Activated T-cell treated with anti-CD3 and anti-CD28 coated beads, Interleukin-2, amount 50 U/mL, for 1 hour (primary cell): ENCODE measurements at regions not wholly inside any gene's neighbourhood (a gene's known extent, or its start where the extent isn't known, plus 50 kb on each side); places are given as distances from the start of the nearest gene placed in this dataset.

Experiments
- DNase-seq: peaks from one replicate; pipeline ENCODE4 v3.0.0-alpha.2; 2020

DNA sequence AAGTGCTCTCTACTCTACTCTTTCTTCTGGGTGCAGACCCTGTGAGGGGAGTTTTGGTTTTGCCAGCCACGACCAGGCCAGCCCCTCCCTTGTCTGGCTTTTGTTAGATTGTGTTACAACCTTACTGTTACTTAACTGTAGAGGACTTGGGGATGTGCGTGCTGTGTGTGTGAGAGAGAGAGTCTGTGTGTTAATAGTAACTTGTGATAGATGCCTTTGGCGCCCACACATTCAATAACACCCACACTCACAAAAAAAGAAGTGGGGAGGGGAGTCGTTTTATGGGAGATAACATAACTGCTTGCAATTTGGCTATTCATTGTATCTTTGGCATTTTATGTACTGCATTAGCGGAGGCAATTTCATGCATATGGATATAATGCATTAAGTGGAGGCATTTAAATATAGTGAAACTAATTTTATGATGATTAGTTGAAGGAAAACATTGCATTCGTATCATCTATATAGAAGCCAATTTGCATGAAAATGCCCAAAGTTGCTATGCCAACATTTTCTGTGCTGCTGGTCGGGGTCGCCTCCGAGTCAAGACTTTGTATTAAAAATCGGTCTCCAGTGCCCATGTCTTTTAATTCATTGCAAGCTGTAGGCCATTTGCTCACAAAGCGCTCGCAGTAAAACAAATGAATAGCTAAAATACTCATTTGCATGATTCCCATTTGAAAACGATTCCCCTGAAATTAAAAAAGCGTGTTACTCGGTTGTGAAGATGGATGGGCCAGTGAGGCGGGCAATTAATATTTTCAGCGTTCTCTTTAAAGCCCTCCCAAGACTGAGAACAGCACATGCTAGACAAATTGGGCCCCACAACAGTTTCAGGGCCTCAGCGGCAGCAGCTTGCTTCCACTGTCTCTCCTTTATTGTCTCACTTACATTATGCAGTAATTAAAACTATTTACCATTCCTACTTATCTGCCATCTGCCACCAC lies 158.5 kb upstream of the SMAD3 start:
- no peak for DNase-seq

DNA sequence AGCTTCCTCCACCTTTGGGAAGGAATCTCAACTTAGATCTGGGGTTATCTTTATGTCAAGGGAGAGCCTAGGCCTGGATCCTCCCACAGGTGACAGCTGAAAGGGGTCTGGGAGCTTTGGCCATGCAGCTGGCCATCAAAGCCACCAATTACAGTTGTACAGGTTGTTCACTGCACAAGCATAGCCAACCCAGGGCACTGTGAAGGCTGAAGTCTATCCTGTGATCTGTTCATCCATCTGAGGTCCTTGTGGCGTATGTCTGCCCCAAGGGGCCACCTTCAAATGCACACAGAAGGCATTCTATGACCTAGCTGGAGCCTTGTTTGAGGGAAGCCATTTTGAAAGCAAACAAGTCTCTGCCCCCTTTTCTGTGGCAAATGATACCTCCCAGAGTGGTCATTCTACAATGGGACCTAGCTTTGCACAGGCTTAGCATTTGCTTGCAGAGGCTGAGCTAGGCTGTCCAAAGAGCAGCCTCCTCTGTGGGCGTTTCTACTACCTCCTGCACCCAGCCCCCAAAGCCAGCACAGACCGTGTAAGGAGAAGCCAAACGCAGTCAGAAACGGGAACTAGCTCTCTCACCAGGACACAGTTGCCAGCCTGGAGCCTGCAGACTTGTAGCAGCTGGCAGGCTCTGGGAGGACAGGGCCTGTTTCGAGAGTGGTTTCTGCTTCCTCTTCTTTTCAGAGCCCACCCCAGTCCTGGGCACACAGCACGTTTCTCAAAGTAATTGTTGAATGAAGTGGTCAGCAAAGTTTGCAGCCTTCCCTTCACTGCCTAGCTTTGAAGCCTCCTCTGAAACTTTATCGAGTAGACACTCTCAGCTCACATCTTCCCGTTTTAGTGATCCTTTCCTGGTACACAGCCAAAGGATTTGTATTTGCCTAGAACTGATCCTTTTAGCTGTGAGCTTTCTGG lies 157.3 kb upstream of the SMAD3 start:
- DNase-seq = no peak

DNA sequence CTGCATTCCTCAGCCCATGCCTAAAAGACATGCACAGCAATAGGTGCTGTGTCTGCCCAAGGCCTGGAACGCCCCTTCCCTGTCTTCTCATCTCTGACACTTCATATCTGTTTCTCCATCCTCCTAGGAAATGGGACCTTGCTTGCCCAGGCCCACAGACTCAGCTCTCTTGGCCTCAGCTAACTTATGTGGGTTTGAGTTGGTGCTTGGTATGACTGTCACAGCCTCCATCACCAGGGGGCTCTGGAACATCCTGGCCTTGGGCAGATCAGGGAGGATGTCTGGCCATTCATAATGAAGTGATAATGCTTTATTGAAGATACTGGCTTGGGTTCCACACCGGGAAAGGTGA lies 156.7 kb upstream of the SMAD3 start:
- no peak for DNase-seq

DNA sequence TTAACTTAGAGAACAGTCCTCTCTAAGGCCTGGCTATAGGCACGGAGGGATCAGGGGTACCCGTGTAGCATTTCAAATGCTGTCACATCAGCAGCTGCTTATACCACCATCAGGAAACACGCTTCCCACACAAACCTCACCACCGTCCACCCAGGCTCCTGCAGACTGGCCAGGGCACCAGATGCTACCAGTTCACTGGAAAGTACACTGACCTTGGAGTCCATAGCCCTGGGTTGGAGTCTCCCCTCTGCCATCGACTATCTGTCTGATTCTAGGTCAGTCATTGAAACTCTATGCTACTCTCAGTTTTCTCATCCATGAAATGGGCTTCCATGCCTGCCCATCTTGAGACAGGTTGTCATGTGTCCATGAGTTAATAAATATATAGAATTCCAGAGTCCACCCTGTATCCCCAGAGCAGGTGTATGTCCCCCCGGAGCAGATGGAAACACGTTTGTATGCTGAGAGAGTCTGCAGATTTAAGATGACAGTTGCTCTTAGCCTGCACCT lies 156.0 kb upstream of the SMAD3 start:
- no peak for DNase-seq

DNA sequence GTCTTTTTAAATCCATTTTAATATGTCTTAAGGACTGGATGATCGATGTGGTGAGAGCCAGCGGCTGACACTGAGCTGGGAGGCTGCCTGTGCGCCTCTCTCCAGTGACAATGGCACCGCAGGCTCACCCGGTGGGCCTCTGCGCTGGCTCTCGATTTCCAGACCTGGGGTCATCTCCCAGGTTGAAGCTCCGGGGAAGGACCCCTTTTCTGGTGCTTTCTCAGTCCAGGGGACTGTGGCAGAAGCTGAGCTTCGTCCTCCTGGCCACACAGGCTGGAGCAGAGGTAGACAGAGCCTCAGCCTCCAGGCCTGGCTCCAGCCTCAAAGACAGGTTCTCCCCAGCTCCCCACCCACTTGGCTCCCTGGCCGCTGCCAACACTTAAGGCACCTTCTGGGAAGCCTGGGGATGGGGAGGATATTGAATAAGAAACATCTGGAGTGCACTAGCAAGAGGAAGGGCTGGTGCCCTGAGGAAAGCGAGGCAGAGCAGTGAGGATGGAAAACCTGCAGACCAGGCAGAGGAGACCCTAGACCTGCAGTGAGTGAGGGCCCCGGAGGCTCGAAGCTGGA lies 154.2 kb upstream of the SMAD3 start:
- no peak for DNase-seq

DNA sequence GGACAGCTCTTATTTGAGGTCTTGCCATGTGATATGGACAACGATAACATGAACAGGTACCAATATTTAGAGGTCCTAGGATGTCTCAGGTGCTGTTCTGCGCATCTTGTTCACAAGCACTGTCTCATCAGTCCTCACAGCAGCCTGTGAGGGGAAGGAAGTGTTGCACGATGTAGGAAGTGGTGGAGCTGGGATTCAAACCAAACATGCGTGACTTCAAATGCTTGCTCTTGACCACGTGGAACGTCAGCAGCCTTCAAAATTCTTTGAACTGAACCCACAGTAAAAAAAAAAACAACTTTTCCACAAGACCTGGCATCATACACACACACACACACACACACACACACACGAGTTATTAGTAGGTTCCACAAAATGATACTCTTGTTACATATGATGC lies 153.4 kb upstream of the SMAD3 start:
- DNase-seq = peak; percentile 29

DNA sequence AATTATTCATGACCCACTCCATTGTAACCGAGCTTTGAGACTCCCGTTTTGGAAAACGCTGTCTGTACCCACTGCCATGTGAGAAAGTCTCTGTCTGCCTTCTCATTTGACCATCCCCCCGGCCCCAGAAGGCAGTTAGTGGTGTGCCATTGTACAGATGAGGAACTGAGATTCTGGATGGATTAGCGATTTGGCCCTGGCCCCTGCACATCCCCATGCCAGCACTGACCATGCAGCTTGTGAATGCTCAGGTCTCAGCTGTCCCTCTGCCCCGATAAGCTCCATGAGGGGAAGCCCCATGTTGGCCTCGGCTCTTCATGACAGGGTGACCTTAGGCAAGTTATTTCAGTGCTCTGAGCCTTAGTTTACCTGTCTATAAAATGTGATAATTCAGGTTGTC lies 153.0 kb upstream of the SMAD3 start:
- no peak for DNase-seq

DNA sequence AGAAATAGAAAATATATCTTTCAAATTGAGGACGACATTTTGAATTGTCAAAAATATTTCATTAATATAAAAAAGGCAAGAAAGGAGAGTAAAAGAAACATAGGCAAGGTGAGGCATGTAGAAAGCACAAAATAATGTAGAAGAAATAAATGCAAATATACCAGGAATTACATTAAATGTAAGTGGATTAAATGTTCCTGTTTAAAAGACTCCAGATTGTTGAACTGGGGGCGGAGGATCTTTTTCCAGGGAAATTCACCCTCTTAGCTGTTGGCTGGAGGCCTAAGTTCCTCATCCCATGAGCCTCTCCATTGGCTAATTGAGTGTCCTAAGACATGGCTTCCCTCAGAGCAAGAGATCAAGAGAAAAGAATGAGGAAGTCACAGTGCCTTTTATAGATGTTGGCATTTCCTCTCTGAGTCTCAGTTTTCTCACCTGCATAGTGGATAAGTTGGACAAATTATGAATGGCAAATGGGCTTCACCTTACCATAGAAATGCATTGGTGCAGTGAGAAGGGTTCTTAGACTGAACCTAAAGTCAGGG lies 147.4 kb upstream of the SMAD3 start:
- DNase-seq = no peak

DNA sequence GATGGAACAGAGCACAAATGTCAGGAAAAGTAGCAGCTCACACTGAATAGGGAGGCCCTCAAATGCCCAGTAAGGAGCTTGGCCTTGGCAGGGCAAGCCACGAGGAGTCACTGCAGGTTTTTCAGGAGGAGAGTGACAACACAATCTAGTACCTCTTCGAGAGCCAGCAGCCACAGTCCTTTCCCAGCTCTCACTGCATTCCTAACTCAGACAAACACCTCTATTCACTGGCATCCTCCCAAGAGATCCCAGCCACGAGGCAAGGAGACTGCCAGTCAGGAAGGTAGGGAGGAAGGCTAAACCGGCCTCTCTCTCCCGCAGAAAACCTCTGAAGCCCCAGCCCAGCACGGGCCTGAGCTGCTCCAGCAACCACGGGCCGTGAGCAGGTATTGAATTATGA lies 146.0 kb upstream of the SMAD3 start:
- DNase-seq = no peak

DNA sequence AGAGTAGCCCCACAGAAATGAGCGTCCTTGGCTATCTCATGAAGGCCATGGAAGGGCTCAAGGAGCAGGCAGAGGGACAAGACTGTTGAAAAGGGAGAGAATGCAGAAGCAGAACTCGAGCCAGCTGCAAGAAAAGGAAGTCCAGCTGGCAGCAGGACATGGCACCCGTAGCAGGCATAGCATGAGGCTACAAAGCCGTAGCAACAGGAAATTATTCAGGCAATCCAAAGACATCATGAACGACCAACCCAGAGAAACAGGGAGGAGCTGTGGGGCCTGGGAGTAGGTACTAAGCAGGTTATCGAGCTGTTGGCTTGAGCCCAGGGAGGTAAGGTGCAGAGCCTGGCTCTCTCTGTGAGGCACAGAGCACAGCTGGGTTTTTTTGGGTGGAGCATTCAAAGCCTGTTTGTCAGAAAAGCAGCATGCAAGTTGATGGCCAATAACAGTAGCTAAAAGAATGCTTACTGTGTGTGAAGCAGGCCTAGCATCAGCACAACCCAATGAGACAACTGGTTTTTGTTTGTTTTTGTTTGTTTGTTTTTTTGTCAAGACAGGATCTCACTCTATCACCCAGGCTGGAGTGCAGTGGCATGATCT lies 144.0 kb upstream of the SMAD3 start:
- no peak for DNase-seq

DNA sequence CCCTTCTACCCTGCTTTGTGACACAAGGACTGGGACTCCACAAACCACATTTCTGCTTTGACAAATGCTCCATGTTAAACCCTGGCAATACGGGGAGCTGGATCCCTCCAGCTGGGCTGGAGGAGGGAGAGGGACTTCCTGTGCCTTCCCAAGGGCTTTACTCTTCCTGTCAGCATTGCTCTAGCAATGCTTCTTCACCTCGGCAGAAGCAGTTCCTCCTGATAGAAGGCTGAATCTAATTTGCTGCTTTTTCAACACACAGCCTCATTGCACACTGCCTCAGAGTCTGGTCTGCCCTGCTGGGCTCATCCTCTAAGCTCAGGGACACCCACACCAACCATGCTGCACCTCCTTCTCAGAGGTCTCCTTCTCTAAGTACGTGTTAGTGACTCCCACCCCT lies 142.8 kb upstream of the SMAD3 start:
- no peak for DNase-seq

DNA sequence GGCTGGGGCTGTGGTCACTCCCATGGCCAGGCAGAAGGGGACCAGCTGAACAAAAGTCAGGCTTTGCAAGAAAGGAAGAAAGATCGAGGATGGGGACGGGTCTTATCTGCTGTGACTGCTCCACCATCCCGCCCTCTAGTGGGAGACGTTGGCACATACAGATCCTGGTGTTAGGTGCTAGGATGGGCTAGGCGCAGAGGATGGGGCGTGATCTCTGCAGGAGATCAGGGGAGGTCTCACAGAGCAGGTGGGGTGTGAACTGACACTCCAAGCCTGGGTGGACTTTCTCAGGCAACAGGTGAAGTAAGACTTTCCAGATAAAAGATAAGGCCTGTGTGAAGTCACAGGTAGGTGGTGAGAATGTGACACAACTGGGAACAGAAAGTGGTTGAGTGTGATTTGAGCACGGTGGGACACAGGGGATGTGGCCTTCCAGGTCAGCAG lies 141.9 kb upstream of the SMAD3 start:
- DNase-seq = peak; percentile 47

DNA sequence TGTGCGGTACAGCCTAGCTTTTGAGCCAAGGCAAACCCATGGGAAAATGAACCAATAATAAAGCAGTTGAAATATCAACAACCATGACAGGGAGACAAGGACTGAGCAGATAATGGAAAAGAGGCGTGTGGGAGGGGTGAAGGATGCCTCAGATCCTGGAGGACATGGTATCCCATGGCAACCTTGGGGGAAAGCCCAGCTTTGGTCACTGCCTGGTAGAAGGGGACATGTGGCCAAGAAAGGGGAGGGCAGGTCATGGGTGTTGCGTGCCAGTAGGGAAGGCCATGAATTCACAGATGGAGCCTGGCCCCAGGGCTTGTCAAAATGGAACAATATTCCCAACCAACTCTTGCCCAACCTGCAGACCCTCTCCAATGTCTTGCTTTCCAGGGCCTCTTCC lies 140.5 kb upstream of the SMAD3 start:
- DNase-seq = no peak

DNA sequence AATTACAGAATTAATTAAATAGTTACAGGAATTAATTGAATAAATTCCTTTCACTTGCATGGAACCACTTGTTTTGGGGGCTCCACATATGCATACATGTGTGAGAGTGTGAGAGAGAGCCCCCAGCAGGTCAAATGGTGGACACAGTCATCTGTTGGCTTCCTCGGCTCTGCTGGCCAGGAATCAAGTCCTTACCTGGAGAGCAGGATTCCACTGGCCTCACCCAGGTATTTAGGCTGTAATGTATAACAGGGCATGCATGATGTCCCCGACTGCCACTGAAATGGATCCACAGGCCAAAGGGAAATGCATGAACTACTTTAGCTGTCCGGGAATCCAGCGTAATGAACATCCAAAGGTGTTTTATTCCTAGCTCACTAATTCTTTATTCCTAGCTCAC lies 139.7 kb upstream of the SMAD3 start:
- DNase-seq = no peak

DNA sequence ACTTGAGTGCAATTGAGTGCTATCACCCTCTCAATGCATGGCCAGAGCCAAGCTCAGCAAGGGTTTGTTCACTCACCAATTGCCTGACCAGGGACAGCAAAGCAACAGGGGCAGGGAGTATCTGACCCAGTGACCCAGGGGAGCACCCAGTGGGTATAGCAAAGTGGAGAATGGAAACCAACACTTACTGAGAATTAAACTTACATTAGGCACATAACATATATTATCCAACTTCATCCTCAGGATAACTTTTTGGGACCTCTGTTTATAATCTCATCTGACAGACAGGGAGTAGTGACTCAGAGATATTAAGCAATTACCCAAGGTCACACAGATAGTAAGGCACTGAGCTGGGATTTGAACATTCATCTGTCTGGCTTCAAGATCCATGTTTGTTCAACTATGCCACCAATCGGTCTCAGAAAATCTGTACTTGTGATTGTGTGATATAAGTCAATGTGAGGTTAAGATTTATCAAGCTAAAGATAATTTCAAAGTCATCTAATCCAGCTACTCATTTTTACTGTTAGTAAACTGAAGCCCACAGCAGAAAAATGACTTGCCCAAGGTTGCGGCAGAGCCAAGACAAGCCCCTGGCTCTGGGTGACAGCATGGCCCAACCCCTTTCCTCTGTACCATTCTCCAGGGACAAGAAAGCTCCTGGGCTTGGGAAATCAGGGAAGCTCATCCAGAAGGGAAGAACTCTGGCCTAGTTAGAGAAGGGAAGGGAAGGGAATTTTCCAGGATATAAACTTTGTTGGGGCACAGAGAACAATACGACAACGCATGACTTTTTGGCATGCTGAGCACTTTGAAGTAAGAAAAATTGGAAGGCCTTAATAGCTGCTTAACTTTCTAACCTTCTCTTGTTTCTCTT lies 138.0 kb upstream of the SMAD3 start:
- no peak for DNase-seq

DNA sequence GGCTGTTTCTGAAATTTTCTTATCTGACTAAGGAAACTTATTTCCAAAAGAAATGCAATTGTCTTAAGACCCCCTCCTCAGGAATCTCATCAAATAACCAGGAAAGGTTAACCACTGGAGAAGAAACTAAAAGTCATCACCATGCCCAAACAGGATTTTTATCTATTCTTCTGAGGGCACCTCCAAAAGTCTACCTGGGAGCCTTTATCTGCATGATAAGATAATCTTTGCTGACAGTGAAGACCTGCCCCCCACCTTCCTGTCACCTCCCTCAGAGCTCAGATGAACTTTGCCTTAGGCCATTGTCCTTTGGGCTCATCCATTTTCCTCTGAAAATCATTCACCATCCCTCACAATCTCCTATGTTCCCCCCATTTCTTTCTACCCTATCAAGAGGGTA lies 137.3 kb upstream of the SMAD3 start:
- DNase-seq = no peak

DNA sequence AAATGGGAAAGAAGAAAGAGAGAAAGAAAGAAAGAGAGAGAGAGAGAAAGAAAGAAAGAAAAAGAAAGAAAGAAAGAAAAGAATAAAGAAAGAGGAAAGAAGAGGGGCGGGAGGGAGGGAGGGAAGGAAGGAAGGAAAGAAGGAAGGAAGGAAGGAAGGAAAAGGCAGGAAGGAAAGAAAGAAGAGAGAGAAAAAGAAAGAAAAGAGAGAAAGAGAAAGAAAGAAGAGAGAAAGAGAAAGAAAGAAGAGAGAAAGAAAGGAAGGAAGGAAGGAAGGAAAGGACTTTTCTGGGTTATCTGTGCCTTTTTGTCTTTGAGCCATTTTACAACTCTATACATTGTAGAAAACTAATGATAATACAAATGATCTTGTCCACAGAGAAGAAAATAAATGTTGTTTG lies 136.6 kb upstream of the SMAD3 start:
- DNase-seq = no peak

DNA sequence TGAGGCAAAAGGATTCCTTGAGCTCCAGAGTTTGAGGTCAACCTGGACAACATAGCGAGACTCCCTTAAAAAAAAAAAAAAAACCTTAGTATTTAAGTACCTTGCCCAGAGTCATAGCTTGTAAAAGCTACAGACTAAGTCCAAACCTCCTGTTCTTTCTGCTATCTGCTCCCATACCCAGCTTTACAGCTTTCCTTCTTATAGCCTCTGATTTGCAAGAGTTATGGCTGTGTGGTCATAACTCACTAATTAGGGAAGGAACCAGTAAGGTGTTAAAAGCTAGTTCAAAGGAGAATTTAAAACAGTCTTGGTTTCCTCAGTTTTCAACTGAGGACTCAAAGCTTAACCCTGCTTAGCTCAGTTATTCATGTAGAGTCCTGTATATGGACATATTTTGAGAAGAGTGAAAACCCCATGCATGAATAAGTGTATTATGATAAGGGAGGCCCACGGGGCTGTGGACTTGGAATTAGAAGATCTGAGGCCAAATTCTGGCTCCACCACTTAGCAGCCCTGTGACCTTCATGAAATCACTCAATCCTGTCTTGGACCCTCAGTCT lies 135.5 kb upstream of the SMAD3 start:
- no peak for DNase-seq

DNA sequence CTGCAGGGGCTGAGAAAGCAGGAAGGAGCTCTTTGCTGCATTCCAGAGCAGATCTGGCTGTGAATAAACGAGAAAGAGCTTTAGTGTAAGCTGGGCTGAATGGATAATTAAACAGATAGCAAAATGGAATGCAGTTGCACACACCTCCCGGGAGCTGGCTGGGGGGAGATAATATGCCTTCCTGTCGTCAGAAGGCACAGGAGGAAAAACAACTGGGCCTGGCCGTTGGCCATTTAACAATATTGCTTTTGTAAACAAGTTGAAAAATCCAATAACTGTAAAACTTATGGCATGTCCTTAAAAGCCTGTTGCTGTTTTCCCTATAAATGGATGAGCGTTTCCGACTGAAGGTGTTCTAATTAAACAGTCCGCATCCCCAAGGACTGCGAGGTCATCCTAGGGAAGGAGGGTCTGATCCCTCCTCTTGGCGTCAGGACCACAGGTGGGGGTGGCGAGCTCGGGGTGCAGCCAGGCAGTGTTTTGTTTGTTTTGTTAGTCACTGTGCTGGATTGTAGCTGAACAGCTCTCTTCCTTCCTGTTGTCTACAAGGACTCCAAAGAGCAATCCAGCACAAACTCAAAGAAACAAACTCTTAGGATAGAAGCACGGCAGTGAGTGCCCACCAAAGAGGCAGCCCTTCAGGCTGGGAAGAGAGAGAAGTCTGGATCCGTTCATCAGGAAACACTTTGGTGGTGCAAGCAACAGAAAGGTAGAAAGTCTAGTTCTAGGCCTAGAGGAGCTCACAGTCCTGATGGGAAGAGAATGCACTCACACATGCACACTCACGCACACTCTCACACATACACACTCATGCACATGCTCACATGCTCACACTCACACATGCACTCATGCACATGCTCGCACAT lies 133.4 kb upstream of the SMAD3 start:
- no peak for DNase-seq

DNA sequence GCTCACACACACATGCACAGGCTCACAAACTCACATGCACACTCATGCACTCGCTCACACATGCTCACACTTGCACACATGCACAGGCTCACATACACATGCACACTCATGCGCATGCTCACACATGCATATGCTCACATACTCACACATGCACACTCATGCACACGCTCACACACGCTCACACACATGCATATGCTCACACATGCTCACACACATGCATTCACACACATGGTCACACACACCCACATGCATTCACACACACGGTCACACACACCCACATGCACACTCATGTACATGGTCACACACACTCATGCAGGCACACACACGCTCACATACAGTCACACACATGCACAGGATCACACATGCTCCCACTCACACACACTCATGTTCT lies 132.8 kb upstream of the SMAD3 start:
- no peak for DNase-seq
